Occipital lobe (tissue), 1 donor: ENCODE measurements at regions not wholly inside any gene's neighbourhood (a gene's known extent, or its start where the extent isn't known, plus 50 kb on each side); places are given as distances from the start of the nearest gene placed in this dataset.
"Not testable (repeated sequence)": the region's sequence is repeated elsewhere in the genome, so short reads cannot be mapped to it uniquely, and the experiment has no call there.

Source experiments
- DNase-seq: peaks from one replicate; lab custom pipeline; 2025; lab: John Stamatoyannopoulos, UW

DNA sequence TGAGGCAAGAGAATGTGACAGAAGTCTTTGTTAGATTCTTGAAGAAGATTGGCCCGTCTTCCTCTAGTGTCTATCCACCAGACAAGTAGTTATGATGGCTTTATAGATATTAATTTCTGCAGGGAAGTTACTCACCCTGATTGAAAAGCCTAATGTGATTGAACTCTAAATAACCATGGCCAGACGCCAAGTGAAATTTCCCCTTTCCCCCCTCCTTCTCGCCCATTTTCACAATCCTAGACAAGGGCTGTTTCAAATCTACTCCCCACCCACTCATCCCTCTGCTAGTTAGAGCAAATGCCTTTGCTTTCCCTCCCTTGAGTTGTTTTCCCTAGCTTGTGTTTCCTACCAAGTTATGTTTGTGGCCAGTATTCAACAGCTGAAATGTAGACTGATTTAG is 182.5 kb downstream of the TMEM167A start:
- DNase-seq, result no peak

DNA sequence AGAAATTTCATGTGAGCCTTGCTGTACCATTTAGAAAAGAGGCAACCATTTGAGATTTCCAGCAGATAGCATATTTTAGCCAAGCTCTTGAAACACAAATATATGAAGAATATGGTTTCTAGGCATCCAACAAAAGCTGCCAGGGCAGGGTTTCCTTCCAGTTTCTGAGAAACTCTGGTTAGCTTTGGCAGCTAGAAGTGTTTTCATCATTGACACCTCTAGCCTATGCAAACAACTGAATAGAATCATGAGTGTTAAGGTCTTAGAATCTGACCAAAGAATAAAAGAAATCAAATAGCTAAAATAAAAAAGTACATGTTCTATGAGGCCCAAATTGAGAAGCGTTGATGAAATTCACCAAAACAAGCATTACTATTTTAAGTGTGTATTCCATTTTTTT is 188.1 kb downstream of the TMEM167A start:
- no peak for DNase-seq

DNA sequence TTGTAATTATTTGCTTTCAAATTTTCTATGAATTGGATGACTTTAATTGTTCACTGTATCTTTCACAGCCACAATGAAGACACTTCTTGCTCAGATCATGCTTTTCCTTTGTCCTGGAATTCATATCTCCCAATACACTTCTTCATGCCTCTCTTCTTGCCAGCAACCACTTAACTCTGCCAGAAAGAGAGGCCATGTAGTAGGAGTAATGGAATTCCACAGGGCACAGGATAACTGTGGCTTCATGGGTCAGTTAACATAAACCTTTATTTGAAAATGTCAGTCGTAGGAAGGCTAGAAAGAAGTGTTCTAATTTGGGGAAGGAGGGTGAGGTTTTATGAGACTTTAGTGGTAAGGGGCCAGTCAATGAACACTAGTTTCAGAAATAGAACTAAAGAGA is 190.3 kb downstream of the TMEM167A start:
- DNase-seq, result no peak

DNA sequence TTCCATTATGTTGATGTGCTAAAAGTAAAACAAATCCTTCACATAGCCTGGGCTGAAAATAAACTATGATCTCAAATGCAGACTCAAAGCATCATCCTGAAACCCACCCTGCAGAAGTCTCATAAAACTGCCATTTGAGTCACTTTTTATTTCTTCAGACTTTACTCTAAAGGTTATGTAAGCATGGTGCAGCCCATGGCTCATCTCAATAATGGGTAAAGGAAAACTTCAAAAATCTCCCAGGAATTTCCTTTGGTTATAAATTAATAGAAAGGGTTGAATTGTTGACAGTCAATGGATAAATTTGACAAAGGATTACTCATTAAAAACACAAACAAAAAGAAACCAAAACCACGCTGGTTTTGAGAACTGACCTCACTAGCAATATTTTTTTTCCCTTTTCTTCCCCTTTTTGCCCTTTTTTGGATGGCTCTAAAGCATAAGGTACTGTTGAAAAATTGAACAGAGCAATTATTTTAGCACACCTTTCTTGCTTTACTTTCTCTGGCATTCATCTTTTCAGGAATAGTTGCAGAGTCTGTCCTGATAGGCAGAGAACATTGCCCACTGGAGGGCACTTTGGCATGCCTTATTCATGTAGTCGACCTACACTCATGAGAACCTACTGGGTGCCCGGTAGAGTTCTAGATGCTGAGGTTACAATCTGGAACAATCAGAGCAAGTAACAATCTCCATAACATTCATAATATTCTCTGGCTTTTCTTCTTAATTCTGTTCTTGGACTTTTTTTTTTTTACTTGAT is 191.4 kb downstream of the TMEM167A start:
- no peak for DNase-seq

DNA sequence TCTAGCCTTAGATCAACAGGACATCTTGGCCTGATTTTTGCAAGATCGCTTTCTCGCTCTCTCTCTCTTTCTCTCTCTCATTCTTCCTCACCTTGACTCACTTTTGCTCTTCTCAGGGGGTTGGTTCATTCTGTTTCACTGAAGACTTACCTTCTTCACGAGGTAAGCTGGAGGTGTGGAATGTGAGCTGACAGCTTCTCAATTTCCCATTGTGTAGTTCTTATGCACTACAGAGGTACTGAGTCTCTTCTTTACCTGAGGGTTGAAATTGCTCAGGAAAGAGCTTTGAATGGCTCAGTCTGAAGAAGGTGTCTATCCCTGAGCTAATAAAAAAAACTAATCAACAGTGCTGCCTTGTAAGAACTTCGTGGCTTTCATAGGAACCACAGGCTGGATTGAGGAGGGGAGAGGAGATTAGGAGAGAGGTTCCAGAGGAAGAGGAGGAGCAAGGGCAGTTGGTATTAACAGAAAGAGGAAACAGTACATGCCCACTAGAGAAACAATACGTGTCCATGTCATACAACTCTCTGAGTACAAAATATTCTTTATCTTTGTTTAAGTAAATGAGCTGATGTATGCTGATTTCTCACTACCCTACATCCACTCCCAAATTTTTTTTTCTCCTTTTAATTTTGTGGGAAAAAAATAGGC is 192.2 kb downstream of the TMEM167A start:
- DNase-seq, result no peak

DNA sequence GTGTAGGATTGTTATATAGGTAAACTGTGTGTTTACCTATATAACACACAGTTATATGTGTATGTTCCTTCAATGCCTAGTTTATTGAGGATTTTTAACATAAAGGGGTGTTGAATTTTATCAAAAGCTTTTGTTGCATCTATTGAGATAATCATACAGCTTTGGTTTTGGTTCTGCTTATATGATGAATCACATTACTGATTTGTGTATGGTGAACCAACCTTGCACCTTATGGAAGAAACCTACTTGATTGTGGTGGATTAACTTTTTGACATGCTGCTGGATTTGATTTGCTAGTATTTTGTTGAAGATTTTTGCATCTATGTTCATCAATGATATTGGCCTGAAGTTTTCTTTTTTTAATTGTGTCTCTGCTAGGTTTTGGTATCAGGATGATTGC is 194.9 kb downstream of the TMEM167A start:
- no peak for DNase-seq

DNA sequence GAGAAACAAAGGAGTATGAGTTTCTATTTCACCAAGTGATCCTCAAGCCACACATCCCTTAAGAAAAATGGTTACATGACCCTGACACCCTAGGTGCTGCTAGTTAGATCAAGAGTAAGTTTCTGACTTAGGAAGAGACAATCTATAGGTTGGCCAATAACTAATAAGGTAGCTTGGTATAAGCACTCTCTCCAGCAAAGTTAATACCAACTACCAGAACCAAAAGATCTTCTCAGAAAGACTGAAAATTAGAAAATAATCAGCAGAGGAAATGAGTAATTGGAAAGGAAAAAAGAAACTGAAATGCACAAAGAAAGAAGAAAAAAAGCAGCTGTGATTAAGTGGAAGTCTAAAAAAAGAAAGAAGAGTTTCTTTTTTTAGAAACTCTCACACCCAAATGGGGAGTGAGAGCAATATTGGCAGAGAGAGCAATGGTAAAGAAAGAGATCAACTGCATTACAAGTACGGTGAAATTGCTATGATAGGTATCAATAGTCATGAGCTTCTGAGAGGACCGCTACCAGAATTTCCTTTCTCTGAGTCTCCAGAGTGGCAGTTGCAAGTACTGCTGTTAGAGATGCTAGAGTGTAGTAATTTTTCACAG is 195.5 kb downstream of the TMEM167A start:
- DNase-seq, result no peak

DNA sequence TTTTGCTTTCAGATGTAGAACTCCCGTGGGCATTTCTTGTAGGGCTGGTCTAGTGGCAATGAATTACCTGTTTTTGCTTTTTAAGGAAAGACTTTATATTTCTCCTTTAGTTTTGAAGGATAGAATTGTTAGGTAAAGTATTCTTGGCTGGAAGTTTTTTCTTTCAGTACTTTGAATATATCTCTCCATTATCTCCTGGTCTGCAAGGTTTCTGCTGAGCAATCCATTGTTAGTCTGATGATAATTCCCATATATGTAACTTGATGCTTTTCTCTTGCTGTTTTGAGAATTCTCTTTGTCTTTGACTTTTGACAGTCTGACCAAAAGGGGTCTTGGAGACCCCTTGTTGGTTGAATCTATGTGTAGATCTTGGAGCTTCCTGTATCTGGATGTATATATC is 198.1 kb downstream of the TMEM167A start:
- DNase-seq, result no peak

DNA sequence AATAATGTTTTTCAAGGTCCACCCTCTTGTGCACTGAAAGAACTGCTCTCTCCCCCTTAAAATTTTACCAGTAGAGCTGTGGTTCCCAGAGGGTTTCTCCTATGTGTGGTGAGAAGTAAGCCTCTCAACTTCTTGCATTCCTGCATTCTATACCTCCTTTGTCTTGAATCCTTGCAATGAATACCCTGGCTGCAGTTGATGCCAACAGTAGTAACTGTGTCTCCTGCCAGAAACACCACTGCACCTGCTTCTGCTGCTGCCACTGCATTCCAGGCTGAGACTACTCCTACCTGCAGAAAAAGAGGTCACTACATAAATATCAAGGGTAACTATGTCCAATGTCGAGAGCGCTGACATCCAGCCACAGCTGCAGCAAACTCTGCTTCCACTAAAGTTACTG is 203.7 kb downstream of the TMEM167A start:
- no peak for DNase-seq

DNA sequence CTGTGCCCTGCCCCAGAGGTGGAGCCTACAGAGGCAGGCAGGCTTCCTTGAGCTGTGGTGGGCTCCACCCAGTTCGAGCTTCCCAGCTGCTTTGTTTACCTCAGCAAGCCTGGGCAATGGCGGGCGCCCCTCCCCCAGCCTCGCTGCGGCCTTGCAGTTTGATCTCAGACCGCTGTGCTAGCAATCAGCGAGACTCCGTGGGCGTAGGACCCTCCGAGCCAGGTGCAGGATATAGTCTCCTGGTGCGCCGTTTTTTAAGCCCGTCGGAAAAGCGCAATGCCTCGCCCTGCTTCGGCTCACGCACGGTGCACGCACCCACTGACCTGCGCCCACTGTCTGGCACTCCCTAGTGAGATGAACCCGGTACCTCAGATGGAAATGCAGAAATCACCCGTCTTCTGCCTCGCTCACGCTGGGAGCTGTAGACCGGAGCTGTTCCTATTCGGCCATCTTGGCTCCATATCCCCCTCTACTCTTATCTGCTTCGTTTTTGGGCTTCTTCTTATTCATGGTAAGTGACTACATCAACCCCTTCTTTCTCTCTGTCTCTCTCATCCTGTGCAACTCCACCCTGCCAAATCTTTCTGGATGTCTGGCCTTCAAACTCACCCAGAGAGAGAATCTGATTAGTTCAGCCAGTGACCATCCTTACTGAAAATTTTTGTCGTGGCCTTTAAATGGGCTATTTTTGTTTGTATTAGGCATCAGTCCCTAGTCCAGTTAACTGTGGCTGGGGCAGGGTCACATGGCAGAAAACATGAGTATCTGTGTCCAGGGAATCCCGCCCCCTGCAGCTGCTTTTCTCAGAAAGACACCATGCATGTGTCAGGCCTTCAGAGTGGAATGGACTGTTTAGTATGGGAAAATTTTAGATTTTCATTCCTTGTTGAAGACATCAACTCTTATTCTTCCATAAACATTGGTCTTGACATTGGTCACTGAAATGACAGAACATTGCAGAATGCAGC is 204.6 kb downstream of the TMEM167A start:
- not testable (repeated sequence) for DNase-seq

DNA sequence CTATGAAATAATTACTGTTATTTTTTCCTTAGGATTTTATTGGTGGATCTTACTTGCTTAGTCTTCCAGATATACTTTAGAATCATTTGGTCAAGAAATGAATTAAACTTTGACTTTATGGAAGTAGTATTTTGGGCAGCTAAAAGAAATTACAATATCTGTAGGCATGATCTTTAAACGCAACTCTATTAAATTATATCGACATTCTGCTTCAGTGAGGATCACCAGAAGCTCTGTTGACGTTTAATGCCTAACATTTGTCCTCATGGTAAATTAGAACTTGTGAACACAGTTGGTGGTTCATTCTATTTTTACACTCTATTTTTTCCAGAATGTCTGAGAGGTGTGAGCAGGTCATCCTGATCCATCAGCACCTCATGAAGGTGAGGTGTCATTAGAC is 211.6 kb downstream of the TMEM167A start:
- no peak for DNase-seq

DNA sequence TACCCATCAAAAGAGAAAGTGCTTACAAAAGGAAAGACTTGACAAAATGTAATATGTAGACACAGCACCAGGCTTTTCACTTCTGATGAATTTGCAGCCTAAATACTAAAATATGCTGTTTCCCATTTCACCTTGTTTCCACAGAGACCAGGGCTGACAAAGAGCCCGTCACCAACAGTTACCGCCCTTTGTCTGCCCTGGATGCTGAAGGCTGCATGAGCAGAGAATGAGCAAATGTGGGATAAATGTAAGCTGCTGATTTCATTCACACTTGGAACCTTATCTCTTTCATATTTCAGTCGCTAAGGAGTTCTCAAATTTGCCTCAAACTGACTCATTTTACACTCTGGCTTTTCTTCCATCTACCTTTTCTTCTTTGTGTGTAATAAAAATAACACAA is 213.9 kb downstream of the TMEM167A start:
- DNase-seq, result no peak

DNA sequence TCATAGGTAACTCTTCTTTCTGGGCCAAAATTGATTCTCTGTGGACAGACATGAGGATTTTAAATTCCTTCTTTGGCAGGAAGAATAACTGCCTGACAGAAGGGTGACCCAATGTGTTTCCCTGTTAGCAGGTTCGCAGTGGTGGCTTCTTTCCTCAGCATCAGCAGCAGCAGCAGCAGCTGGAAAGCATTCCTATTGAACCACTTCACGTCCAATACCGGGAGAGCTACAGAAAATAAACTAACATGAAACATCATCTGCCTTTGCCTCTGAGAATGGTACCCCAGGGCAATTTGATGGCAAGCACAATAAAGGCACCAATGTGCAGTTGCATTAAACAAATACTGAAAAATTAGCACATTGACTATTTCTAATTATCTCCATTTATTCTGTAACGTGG is 214.5 kb downstream of the TMEM167A start:
- DNase-seq, result no peak

DNA sequence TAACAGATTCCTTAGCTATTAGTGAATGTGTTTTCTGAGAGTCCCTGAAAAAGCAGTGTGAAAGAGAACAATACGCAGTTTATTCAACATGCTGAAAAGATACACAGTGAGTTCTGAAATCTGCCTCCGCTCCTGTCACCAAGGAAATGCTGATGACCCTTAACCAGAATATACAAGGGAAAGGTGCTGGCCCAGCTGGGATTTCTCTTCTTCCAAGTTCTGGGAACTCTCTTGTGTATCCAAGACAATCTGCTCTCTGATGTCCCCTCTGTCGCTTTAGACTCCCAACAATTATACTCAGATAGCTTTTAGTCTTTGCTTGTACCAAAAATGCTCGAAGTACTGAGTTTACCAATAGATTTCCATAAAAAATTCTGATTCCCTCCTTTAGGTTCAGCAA is 214.9 kb downstream of the TMEM167A start:
- DNase-seq, result no peak

DNA sequence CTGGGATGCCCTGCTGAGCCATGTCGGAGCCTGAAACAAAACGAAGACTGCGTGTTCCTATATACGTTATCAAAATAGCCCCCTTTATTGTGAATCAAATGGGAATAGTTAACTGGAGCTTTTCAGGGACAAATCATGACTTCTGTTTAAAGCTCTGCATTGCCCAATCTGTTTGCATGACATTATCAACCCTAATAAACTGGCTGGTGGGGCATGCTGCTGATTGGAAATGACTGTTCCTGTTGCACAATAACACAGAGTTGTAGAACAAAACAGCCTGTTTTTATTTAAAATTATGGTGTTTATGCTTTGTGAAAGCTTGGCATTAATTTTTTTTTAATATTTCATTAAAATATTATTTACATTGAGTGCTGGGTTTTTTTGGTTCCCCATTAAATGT is 215.5 kb downstream of the TMEM167A start:
- no peak for DNase-seq

DNA sequence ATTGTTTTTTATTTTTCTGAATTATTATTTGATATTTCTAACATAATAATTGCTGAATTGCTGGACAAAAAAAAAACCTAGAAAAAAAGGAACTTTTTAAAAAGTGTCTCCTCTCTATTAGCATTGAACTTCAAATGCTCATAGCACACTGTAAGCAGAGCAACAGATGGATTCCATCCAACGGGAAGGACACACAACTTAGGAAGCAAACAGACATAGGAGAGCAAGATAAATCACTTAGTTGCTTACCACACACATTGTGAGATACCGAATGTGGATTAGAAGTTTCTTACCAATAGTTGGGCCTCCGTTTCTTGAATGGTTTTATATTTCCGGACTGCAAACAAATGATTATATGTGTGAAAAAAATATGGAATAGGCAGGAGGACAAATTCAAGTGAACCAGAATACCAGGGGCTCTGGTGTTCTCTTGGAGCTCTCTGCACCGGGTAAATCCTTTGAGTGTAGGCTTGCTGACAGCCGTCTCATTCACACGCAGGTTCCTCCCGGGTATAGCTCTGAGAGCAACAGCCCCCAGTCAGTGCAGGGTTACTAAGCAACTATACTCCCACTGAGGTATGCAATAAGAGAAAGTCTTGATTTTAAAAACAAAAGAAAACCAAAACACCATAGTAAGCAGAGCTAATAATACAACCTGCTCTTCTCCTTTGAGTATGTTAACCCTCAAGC is 217.6 kb downstream of the TMEM167A start:
- DNase-seq, result no peak

DNA sequence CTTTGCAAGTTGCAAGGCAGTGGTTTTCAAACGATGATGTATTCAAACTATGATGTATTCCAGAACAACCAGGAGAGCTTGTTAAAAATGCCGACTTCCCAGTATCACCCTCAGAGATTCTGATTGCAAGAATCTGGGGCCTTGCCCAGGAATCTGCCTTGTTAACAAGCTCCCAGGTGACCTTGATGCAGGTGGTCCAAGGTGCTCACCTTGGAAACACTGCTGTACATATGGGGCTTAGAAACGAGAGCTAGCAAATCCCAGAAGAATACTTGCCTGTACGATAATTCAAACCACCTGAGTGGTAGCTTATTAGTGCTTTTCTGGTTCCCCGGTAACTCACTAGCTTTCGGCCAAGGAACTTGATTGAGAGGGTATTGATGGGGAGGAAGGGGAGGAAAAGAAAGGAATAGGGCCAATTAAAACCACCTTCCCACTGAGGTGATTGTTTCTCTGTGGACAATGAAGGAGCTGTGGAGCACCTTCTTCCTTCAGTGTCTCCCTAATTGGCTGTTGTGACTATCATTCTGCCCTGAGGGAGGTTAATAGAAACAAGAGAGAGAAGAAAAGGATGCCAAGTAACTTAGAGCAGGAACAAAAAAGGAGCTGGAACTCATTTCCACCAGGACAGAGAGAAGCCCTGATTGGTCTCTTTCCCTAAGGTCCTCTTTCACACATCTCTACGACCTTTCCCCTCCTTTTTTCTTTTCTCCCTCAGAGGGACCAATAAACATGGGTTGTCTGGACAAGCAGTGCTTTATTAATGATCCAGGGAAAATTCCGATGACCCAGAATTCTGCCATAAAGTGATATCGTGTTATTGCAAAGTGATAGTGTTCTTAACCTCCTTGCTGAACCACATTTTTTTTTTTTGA is 218.8 kb downstream of the TMEM167A start:
- no peak for DNase-seq

DNA sequence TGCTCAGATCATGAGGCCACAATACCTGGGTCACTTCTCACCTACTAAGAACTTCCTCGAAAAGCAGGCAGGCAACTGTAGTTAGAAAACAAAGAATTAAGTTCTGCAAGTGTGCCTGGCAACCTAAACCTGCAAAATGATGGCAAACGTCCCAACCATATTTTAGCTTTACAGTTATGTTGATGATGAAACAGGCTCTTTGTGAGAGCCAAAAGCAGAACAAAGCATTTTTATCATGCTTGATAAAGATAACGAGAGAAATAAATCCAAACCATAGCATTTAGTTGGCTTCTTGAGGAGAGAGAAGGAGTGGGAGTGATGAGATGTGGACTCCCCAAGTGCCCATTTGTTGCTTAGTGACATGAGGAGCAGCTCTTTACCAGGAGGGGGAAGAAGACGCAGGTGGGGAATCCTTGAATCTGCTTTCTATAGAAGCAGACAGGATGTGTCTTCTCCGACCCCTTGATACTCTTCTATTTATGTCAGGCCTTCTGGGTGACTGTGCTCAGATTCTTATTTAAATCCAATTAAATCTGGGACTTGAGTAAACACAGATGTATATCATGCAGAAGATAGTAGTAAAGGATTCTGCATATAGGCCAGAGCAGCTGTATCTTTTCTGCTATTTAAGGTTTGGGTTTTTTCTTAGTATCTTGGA is 221.2 kb downstream of the TMEM167A start:
- DNase-seq, result no peak

DNA sequence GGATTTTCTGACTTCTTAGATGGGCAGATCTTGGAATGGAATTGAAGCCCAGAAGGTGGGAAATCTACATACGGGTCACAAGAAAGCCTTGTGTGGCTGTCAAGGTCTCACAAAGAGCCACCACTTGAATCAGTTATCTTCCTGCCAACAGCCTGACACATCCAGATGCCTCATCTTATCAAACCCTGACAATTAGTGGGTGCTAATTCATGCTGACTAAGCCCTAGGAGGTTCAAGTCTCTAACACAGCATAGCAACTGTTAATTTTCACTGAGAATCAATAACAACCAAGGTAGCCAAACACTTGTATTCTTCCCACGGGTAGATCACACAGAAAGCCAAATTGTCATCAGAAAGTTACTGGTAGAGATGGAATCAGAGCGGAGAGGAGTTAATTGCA is 222.2 kb downstream of the TMEM167A start:
- no peak for DNase-seq

DNA sequence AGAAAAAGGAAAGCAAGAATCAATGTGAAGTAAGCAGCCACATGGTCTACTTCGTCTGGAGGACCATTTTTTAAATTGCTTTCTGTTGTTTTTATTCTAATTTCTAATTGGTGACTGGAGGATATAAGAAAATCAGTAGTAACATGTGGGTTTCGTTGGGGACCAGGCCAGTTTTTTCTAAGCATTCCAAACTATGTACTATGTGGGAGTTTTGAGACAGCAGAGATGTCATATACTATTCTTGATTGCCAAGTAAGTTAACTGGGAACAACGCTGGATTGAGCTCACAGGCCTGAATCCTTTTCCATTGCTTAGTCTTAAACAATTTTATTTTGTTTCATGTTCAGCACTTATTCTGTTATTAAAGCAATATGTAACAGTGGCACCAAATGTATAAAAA is 225.7 kb downstream of the TMEM167A start:
- no peak for DNase-seq
